ENCODE measurements at regions not wholly inside any gene's neighbourhood (a gene's known extent, or its start where the extent isn't known, plus 50 kb on each side); places are given as distances from the start of the nearest gene placed in this dataset.

- TF ChIP-seq CTCF (IDR thresholded peaks at IDR 0.05) (no peak), POLR2A (IDR thresholded peaks at IDR 0.05) (no peak), POLR2AphosphoS5 (IDR thresholded peaks at IDR 0.05) (no peak)
These were observed 138.8 kb downstream of the AASDHPPT start for GRCh38 chr11:106216281-106216680.

Data from prostate gland (tissue), 2 donors.